PFSK-1 (cell line): ENCODE measurements at regions not wholly inside any gene's neighbourhood (a gene's known extent, or its start where the extent isn't known, plus 50 kb on each side); places are given as distances from the start of the nearest gene placed in this dataset.

Source experiments
- FOXP2 ChIP-seq: optimal IDR thresholded peaks from 2 replicates; pipeline ENCODE3; 2011; ENCODE audit warnings: borderline replicate concordance, control low read depth, inconsistent platforms; ENCODE audit not compliant: insufficient read depth; ENCODE audit errors: extremely low read length, extremely low read depth
- POLR2AphosphoS5 ChIP-seq: IDR thresholded peaks from 2 replicates; pipeline ENCODE4 v1.6.1; 2012; ENCODE audit warnings: low read depth, mild to moderate bottlenecking, control low read depth, low read length, moderate library complexity
- REST ChIP-seq, 2 experiments: IDR thresholded peaks; 2 replicates each; pipeline versions ENCODE4 v1.6.1 to v1.8.0; 2011 to 2012; ENCODE audit warnings: low read depth in 2 of 2, low read length in 2 of 2, control low read depth in 1 of 2, inconsistent platforms in 1 of 2, mild to moderate bottlenecking in 1 of 2, moderate library complexity in 1 of 2; ENCODE audit not compliant: insufficient read depth in 1 of 2
- SIN3A ChIP-seq: IDR thresholded peaks from 2 replicates; pipeline ENCODE4 v1.6.1; 2012; ENCODE audit warnings: mild to moderate bottlenecking, low read length, moderate library complexity, borderline replicate concordance; ENCODE audit not compliant: insufficient read depth
- TAF1 ChIP-seq: IDR thresholded peaks from 2 replicates; pipeline ENCODE4 v1.6.1; 2012; ENCODE audit warnings: low read length, control low read depth, borderline replicate concordance; ENCODE audit not compliant: insufficient read depth

GRCh38 chr9:107833295-107833694, 343.7 kb upstream of the KLF4 start:
- no peak for TF ChIP-seq FOXP2
- no peak for TF ChIP-seq POLR2AphosphoS5
- TF ChIP-seq SIN3A: no peak
- TF ChIP-seq REST (IDR thresholded peaks at IDR 0.05; ENCODE audit: insufficient read depth in 1 of 2, low read depth in 2 of 2, low read length in 2 of 2): no peak
- no peak for TF ChIP-seq TAF1

GRCh38 chr9:107832871-107833270, 343.3 kb upstream of the KLF4 start:
- no peak for TF ChIP-seq FOXP2
- TF ChIP-seq POLR2AphosphoS5: no peak
- no peak for TF ChIP-seq REST (IDR thresholded peaks at IDR 0.05; ENCODE audit: insufficient read depth in 1 of 2, low read depth in 2 of 2, low read length in 2 of 2)
- TF ChIP-seq SIN3A: no peak
- no peak for TF ChIP-seq TAF1

- no peak for TF ChIP-seq POLR2AphosphoS5
- TF ChIP-seq SIN3A: no peak
- no peak for TF ChIP-seq REST (IDR thresholded peaks at IDR 0.05; ENCODE audit: insufficient read depth in 1 of 2, low read depth in 2 of 2, low read length in 2 of 2)
- TF ChIP-seq TAF1: no peak
- no peak for TF ChIP-seq FOXP2
Observed at GRCh38 chr9:107830479-107830878, 340.9 kb upstream of the KLF4 start.

GRCh38 chr9:107827884-107828283, 338.3 kb upstream of the KLF4 start:
- TF ChIP-seq TAF1 (no peak), SIN3A (no peak), FOXP2 (no peak), POLR2AphosphoS5 (no peak), REST (IDR thresholded peaks at IDR 0.05; ENCODE audit: insufficient read depth in 1 of 2, low read depth in 2 of 2, low read length in 2 of 2) (no peak)

- no peak for TF ChIP-seq FOXP2
- TF ChIP-seq POLR2AphosphoS5: no peak
- no peak for TF ChIP-seq SIN3A
- TF ChIP-seq REST (IDR thresholded peaks at IDR 0.05; ENCODE audit: insufficient read depth in 1 of 2, low read depth in 2 of 2, low read length in 2 of 2): no peak
- TF ChIP-seq TAF1: no peak
Observed at GRCh38 chr9:107827304-107827703, 337.7 kb upstream of the KLF4 start.
